GM12878 (cell line): ENCODE measurements at regions not wholly inside any gene's neighbourhood (a gene's known extent, or its start where the extent isn't known, plus 50 kb on each side); places are given as distances from the start of the nearest gene placed in this dataset.

ENCODE experiments used
- ATAC-seq: fragments of 200-7000 bp; cut with Tn5 transposase; 3 replicates; pipeline ENCODE4 v1.9.1; 2020; ENCODE audit warnings: mild to moderate bottlenecking, moderate library complexity
- BruUV-seq: library from RNA; stranded (reverse); fragments of 400-500 nt; replicated peaks from 2 replicates; lab custom pipeline; 2021; lab: Mats Ljungman, UMichigan
- CTCF ChIA-PET: fragments of 300-600 bp; sonication (Branson Sonifier 250); formaldehyde crosslinking; extraction: SDS; loops from one replicate; lab custom pipeline; 2021; ENCODE audit warnings: inconsistent platforms; lab: Yijun Ruan, JAX
- POLR2A ChIA-PET: fragments of 350-600 bp; formaldehyde crosslinking; extraction: SDS; loops from one replicate; lab custom pipeline; 2021; ENCODE audit warnings: inconsistent platforms; lab: Charles Lee
- RAD21 ChIA-PET: fragments of 300-600 bp; sonication (Branson Sonifier 250); formaldehyde crosslinking; loops from one replicate; lab custom pipeline; 2023; ENCODE audit warnings: antibody characterized with exemption; ENCODE audit not compliant: unreplicated experiment; lab: Charles Lee
- SMC1A ChIA-PET: fragments of 300-600 bp; sonication (Branson Sonifier 250); formaldehyde crosslinking; loops from one replicate; lab custom pipeline; 2023; ENCODE audit not compliant: unreplicated experiment, uncharacterized antibody; lab: Charles Lee
- DNase-seq: peaks from one replicate; pipeline ENCODE4 v3.0.0-alpha.2; 2011; ENCODE audit warnings: low read depth, low spot score
- FAIRE-seq: peaks from 3 replicates; lab custom pipeline; 2011; peaks lifted over from hg19 to GRCh38; lab: Jason Lieb, UNC
- H2AFZ ChIP-seq: 2 replicates; pipeline ENCODE4 v1.6.0; 2011; ENCODE audit warnings: low read depth, low read length, control low read depth; ENCODE audit not compliant: control insufficient read depth
- H3K27ac ChIP-seq: 2 replicates; pipeline ENCODE4 v1.5.1; 2011; ENCODE audit warnings: control low read depth; ENCODE audit not compliant: control insufficient read depth, insufficient read depth
- H3K27me3 ChIP-seq, 2 experiments: replicated peaks in 1 of 2; 2 replicates each; pipeline versions ENCODE4 v1.6.0 to v1.6.1; 2011; ENCODE audit warnings: low read length in 1 of 2; ENCODE audit not compliant: control insufficient read depth in 2 of 2, insufficient read depth in 2 of 2
- H3K36me3 ChIP-seq, 2 experiments: 2 replicates each; pipeline ENCODE4 v1.5.1; 2011; ENCODE audit warnings: low read length in 1 of 2; ENCODE audit not compliant: control insufficient read depth in 2 of 2, insufficient read depth in 2 of 2
- H3K4me1 ChIP-seq: 2 replicates; pipeline ENCODE4 v1.6.1; 2011; ENCODE audit warnings: mild to moderate bottlenecking, low read length, moderate library complexity, mixed read lengths; ENCODE audit not compliant: control insufficient read depth, insufficient read depth
- H3K4me2 ChIP-seq: 2 replicates; pipeline ENCODE4 v1.6.0; 2011; ENCODE audit warnings: control low read depth; ENCODE audit not compliant: control insufficient read depth, insufficient read depth
- H3K4me3 ChIP-seq: fragments of 200-600 bp; sonication (generic); 2 replicates; pipeline ENCODE4 v1.5.1; 2016
- H3K79me2 ChIP-seq: 2 replicates; pipeline ENCODE4 v1.6.0; 2011; ENCODE audit warnings: low read length; ENCODE audit not compliant: control insufficient read depth, insufficient read depth
- H3K9ac ChIP-seq: 2 replicates; pipeline ENCODE4 v1.8.0; 2011; ENCODE audit warnings: low read length, control low read depth, mixed read lengths; ENCODE audit not compliant: control insufficient read depth, insufficient read depth
- H3K9me3 ChIP-seq: replicated peaks from 3 replicates; pipeline ENCODE4 v1.5.1; 2011; ENCODE audit warnings: mild to moderate bottlenecking, low read length; ENCODE audit not compliant: control insufficient read depth, insufficient read depth
- H4K20me1 ChIP-seq: 2 replicates; pipeline ENCODE4 v1.6.0; 2011; ENCODE audit not compliant: control insufficient read depth, insufficient read depth
- BCL11A ChIP-seq: IDR thresholded peaks from 2 replicates; pipeline ENCODE4 v1.6.1; 2011; ENCODE audit warnings: low read depth, low read length
- BHLHE40 ChIP-seq, 2 experiments: fragments of 450-650 bp in 1 of 2; IDR thresholded peaks; 2 replicates each; pipeline ENCODE4 v1.6.1; 2011 to 2017; ENCODE audit warnings: low read depth in 2 of 2, borderline replicate concordance in 1 of 2, improper control_type of control experiment in 1 of 2, low read length in 1 of 2, mild to moderate bottlenecking in 1 of 2
- BRCA1 ChIP-seq: IDR thresholded peaks from 2 replicates; pipeline ENCODE4 v1.6.1; 2011; ENCODE audit warnings: low read depth, low read length, improper control_type of control experiment
- CBX5 ChIP-seq: sonication (generic); IDR thresholded peaks from 2 replicates; pipeline ENCODE4 v1.6.1; 2016; ENCODE audit warnings: low read depth, moderate library complexity, mild to moderate bottlenecking, inconsistent platforms
- CREM ChIP-seq: IDR thresholded peaks from 2 replicates; pipeline ENCODE4 v1.6.1; 2014; ENCODE audit warnings: antibody characterized with exemption, low read depth
- EP300 ChIP-seq, 2 experiments: fragments of 150-350 bp in 1 of 2; IDR thresholded peaks; 2 replicates each; pipeline ENCODE4 v1.6.1; 2011 to 2012; ENCODE audit warnings: low read depth in 2 of 2, low read length in 2 of 2, borderline replicate concordance in 1 of 2, improper control_type of control experiment in 1 of 2, inconsistent platforms in 1 of 2; ENCODE audit not compliant: control insufficient read depth in 1 of 2
- KDM1A ChIP-seq: fragments of 200-600 bp; sonication (generic); IDR thresholded peaks from 2 replicates; pipeline ENCODE4 v1.6.1; 2016; ENCODE audit warnings: borderline replicate concordance
- MTA2 ChIP-seq: fragments of 450-650 bp; IDR thresholded peaks from 2 replicates; pipeline ENCODE4 v1.6.1; 2016; ENCODE audit warnings: low read depth, mild to moderate bottlenecking, moderate library complexity
- NFYB ChIP-seq: IDR thresholded peaks from 2 replicates; pipeline ENCODE4 v1.6.1; 2011; ENCODE audit warnings: low read depth, mild to moderate bottlenecking, low read length, improper control_type of control experiment, moderate library complexity; ENCODE audit not compliant: insufficient read depth
- PKNOX1 ChIP-seq: fragments of 450-650 bp; IDR thresholded peaks from 2 replicates; pipeline ENCODE4 v1.6.1; 2016; ENCODE audit warnings: mild to moderate bottlenecking
- RBBP5 ChIP-seq: fragments of 200-600 bp; sonication (generic); conservative IDR thresholded peaks from 2 replicates; pipeline ENCODE4 v1.6.1; 2016
- RFX5 ChIP-seq: IDR thresholded peaks from 2 replicates; pipeline ENCODE4 v1.6.1; 2011; ENCODE audit warnings: low read depth, low read length, improper control_type of control experiment
- RUNX3 ChIP-seq: IDR thresholded peaks from 2 replicates; pipeline ENCODE4 v1.6.1; 2012; ENCODE audit warnings: low read length, inconsistent platforms
- STAT3 ChIP-seq: IDR thresholded peaks from 2 replicates; pipeline ENCODE4 v1.6.1; 2011; ENCODE audit warnings: low read depth, low read length, improper control_type of control experiment
- YY1 ChIP-seq: IDR thresholded peaks from 2 replicates; pipeline ENCODE4 v1.6.1; 2011; ENCODE audit warnings: low read depth, mild to moderate bottlenecking, low read length
- WGBS: methylation state at CpG from one replicate; pipeline ENCODE4 v1.1.6; 2016; ENCODE audit warnings: low lambda C conversion rate; ENCODE audit not compliant: insufficient replicate concordance, insufficient coverage; ENCODE audit errors: missing lambda C conversion rate; 5-methylcytosine and 5-hydroxymethylcytosine counted together
- in situ Hi-C: fragments of 300-500 bp; cut with MboI; formaldehyde crosslinking; loops from 9 replicates; pipeline ENCODE4 v1.14.3; 2018; ENCODE audit warnings: mixed read lengths
- intact Hi-C: fragments of 100-400 bp; cut with micrococcal nuclease; formaldehyde crosslinking; loops from one replicate; pipeline ENCODE4 v1.14.2; 2022; ENCODE audit not compliant: unreplicated experiment
- TF ChIP-seq, protein P1 (sequence below): IDR thresholded peaks from 2 replicates; pipeline ENCODE4 v1.6.1; 2012; ENCODE audit warnings: improper control_type of control experiment, low read depth, low read length; ENCODE audit not compliant: insufficient replicate concordance
- TF ChIP-seq, protein P2 (sequence below): fragments of 450-650 bp; IDR thresholded peaks from 2 replicates; pipeline ENCODE4 v1.6.1; 2018; ENCODE audit warnings: mild to moderate bottlenecking, low read depth, moderate library complexity; ENCODE audit not compliant: partially characterized antibody

DNA sequence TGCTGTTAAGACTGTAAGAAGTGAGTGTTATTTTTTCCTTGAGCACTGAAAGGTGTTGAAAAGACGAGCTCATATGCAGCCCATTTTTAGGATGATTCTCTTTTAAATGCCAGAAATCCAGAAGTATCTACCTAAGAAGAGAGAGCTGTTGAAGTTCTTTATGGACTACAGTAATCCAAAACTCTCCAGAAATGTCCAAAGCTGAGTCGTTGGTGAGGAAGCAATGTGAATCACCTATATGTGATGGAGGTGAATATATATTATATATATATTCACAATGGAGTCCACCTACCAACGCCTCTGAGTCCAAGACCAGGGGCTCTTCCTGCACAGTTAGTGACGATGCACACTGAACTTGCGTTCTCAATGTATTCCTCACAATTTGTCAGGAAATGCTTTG is 252.7 kb upstream of the PITRM1 start:
- no peak for ATAC-seq
- SMC1A ChIA-PET, result no interaction called here
- no TSS peak for BruUV-seq
- Histone ChIP-seq H3K79me2 (no peaks in the 10 kb centered on the region), H2AFZ (no peak overlapping the region), H3K4me1 (no peaks in the 10 kb centered on the region), H3K36me3 (no peaks in the 10 kb centered on the region), H3K9me3 (no peaks in the 10 kb centered on the region; the same call in 2 of the 3 replicates), H3K4me3 (no peak overlapping the region), H3K4me2 (no peak overlapping the region), H4K20me1 (no peaks in the 10 kb centered on the region), H3K27ac (no peak overlapping the region), H3K9ac (no peak overlapping the region), H3K27me3 (no peaks in the 10 kb centered on the region; a peak in 1 of 4 replicates)
- CTCF ChIA-PET, result no interaction called here
- POLR2A ChIA-PET, result no interaction called here
- FAIRE-seq, result no peak
- WGBS, result 21% methylated on average over 5 of the region's 5 CpGs
- TF ChIP-seq STAT3 (no peak), BRCA1 (no peak), CREM (no peak), PKNOX1 (no peak), BHLHE40 (IDR thresholded peaks at IDR 0.05; ENCODE audit: borderline replicate concordance in 1 of 2, low read depth in 2 of 2, low read length in 1 of 2) (no peak), EP300 (IDR thresholded peaks at IDR 0.05; ENCODE audit: borderline replicate concordance in 1 of 2, control insufficient read depth in 1 of 2, low read depth in 2 of 2, low read length in 2 of 2) (no peak), MTA2 (no peak), RUNX3 (no peak), KDM1A (no peak), RFX5 (no peak), NFYB (no peak), BCL11A (no peak), YY1 (no peak), RBBP5 (no peak), CBX5 (no peak)
- TF ChIP-seq, protein P1, sequence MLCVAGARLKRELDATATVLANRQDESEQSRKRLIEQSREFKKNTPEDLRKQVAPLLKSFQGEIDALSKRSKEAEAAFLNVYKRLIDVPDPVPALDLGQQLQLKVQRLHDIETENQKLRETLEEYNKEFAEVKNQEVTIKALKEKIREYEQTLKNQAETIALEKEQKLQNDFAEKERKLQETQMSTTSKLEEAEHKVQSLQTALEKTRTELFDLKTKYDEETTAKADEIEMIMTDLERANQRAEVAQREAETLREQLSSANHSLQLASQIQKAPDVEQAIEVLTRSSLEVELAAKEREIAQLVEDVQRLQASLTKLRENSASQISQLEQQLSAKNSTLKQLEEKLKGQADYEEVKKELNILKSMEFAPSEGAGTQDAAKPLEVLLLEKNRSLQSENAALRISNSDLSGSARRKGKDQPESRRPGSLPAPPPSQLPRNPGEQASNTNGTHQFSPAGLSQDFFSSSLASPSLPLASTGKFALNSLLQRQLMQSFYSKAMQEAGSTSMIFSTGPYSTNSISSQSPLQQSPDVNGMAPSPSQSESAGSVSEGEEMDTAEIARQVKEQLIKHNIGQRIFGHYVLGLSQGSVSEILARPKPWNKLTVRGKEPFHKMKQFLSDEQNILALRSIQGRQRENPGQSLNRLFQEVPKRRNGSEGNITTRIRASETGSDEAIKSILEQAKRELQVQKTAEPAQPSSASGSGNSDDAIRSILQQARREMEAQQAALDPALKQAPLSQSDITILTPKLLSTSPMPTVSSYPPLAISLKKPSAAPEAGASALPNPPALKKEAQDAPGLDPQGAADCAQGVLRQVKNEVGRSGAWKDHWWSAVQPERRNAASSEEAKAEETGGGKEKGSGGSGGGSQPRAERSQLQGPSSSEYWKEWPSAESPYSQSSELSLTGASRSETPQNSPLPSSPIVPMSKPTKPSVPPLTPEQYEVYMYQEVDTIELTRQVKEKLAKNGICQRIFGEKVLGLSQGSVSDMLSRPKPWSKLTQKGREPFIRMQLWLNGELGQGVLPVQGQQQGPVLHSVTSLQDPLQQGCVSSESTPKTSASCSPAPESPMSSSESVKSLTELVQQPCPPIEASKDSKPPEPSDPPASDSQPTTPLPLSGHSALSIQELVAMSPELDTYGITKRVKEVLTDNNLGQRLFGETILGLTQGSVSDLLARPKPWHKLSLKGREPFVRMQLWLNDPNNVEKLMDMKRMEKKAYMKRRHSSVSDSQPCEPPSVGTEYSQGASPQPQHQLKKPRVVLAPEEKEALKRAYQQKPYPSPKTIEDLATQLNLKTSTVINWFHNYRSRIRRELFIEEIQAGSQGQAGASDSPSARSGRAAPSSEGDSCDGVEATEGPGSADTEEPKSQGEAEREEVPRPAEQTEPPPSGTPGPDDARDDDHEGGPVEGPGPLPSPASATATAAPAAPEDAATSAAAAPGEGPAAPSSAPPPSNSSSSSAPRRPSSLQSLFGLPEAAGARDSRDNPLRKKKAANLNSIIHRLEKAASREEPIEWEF, result no peak
- TF ChIP-seq, protein P2, sequence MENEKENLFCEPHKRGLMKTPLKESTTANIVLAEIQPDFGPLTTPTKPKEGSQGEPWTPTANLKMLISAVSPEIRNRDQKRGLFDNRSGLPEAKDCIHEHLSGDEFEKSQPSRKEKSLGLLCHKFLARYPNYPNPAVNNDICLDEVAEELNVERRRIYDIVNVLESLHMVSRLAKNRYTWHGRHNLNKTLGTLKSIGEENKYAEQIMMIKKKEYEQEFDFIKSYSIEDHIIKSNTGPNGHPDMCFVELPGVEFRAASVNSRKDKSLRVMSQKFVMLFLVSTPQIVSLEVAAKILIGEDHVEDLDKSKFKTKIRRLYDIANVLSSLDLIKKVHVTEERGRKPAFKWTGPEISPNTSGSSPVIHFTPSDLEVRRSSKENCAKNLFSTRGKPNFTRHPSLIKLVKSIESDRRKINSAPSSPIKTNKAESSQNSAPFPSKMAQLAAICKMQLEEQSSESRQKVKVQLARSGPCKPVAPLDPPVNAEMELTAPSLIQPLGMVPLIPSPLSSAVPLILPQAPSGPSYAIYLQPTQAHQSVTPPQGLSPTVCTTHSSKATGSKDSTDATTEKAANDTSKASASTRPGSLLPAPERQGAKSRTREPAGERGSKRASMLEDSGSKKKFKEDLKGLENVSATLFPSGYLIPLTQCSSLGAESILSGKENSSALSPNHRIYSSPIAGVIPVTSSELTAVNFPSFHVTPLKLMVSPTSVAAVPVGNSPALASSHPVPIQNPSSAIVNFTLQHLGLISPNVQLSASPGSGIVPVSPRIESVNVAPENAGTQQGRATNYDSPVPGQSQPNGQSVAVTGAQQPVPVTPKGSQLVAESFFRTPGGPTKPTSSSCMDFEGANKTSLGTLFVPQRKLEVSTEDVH, result no peak
- no peak for DNase-seq
- RAD21 ChIA-PET, result no interaction called here
- intact Hi-C loops, result no loop called here
- in situ Hi-C loops, result no loop called here
